Stimulated activated CD4-positive, alpha-beta T cell treated with anti-CD3 and anti-CD28 coated beads, TNF-alpha, amount 100 ng/mL, for 1 hour (primary cell): ENCODE measurements at regions not wholly inside any gene's neighbourhood (a gene's known extent, or its start where the extent isn't known, plus 50 kb on each side); places are given as distances from the start of the nearest gene placed in this dataset.

Source experiments
- DNase-seq, 3 donors: peaks; one replicate each; pipeline ENCODE4 v3.0.0-alpha.2; 2020; ENCODE audit warnings: low read depth in 3 of 3, low spot score in 1 of 3

GRCh38 chr14:38107216-38107631, 100.5 kb upstream of the SSTR1 start:
- DNase-seq, result no peak

GRCh38 chr14:38108681-38109080, 99.0 kb upstream of the SSTR1 start:
- no peak for DNase-seq

GRCh38 chr14:38110258-38110657, 97.4 kb upstream of the SSTR1 start:
- DNase-seq, result no peak

GRCh38 chr14:38111046-38111445, 96.7 kb upstream of the SSTR1 start:
- no peak for DNase-seq

GRCh38 chr14:38113546-38113945, 94.2 kb upstream of the SSTR1 start:
- no peak for DNase-seq

GRCh38 chr14:38116895-38117294, 90.8 kb upstream of the SSTR1 start:
- no peak for DNase-seq

GRCh38 chr14:38120109-38120508, 87.6 kb upstream of the SSTR1 start:
- DNase-seq, result no peak

- DNase-seq, result no peak
Measured at GRCh38 chr14:38121320-38122020, 86.2 kb upstream of the SSTR1 start.

- no peak for DNase-seq
Measured at GRCh38 chr14:38122241-38122640, 85.5 kb upstream of the SSTR1 start.

- no peak for DNase-seq
Measured at GRCh38 chr14:38124506-38124905, 83.2 kb upstream of the SSTR1 start.

GRCh38 chr14:38125481-38126037, 82.1 kb upstream of the SSTR1 start:
- no peak for DNase-seq

- no peak for DNase-seq
Measured at GRCh38 chr14:38127356-38127755, 80.3 kb upstream of the SSTR1 start.

- no peak for DNase-seq
Measured at GRCh38 chr14:38127784-38128183, 79.9 kb upstream of the SSTR1 start.

GRCh38 chr14:38128640-38129039, 79.1 kb upstream of the SSTR1 start:
- no peak for DNase-seq

- no peak for DNase-seq
Measured at GRCh38 chr14:38129192-38129591, 78.5 kb upstream of the SSTR1 start.

- no peak for DNase-seq
Measured at GRCh38 chr14:38129705-38130104, 78.0 kb upstream of the SSTR1 start.

GRCh38 chr14:38134416-38135030, 73.2 kb upstream of the SSTR1 start:
- no peak for DNase-seq

- no peak for DNase-seq
Measured at GRCh38 chr14:38135106-38135867, 72.4 kb upstream of the SSTR1 start.

GRCh38 chr14:38137005-38137404, 70.7 kb upstream of the SSTR1 start:
- no peak for DNase-seq

GRCh38 chr14:38138473-38139138, 69.1 kb upstream of the SSTR1 start:
- DNase-seq, result no peak

GRCh38 chr14:38139926-38140325, 67.8 kb upstream of the SSTR1 start:
- DNase-seq, result no peak
